Uterus (tissue), 3 donors: ENCODE measurements at regions not wholly inside any gene's neighbourhood (a gene's known extent, or its start where the extent isn't known, plus 50 kb on each side); places are given as distances from the start of the nearest gene placed in this dataset.

Experiments used
- DNase-seq, 2 donors: peaks; one replicate each; pipeline ENCODE4 v3.0.0-alpha.2; 2019 to 2020
- H3K27ac ChIP-seq, 2 donors: fragments of 200-600 bp; sonication (generic); 1 replicate in 1 of 2; 2 replicates in 1 of 2; pipeline ENCODE4 v1.5.1; 2016 to 2018
- H3K27me3 ChIP-seq, 2 donors: fragments of 200-600 bp; sonication (generic); one replicate each; pipeline ENCODE4 v1.5.1; 2018 to 2019; ENCODE audit warnings: control low read depth in 1 of 2
- H3K36me3 ChIP-seq, 2 donors: fragments of 200-600 bp; sonication (generic); one replicate each; pipeline ENCODE4 v1.5.1; 2019; ENCODE audit warnings: control low read depth in 1 of 2
- H3K4me1 ChIP-seq, 2 donors: fragments of 200-600 bp; sonication (generic); one replicate each; pipeline ENCODE4 v1.5.1; 2018 to 2019; ENCODE audit warnings: control low read depth in 1 of 2
- H3K4me3 ChIP-seq, 2 donors: fragments of 200-600 bp; sonication (generic); 1 replicate in 1 of 2; 2 replicates in 1 of 2; pipeline ENCODE4 v1.5.1; 2018 to 2019; ENCODE audit warnings: mild to moderate bottlenecking in 1 of 2
- H3K9me3 ChIP-seq, 2 donors: fragments of 200-600 bp; sonication (generic); one replicate each; pipeline ENCODE4 v1.5.1; 2019; ENCODE audit warnings: control low read depth in 1 of 2
- CTCF ChIP-seq, 4 experiments: fragments of 200-600 bp in 2 of 4; fragments of 450-650 bp in 2 of 4; sonication (generic) in 2 of 4; IDR thresholded peaks; one replicate each; pipeline ENCODE4 v1.5.1; 2016 to 2019; ENCODE audit warnings: antibody characterized with exemption in 4 of 4, mild to moderate bottlenecking in 2 of 4, moderate library complexity in 1 of 4
- POLR2A ChIP-seq, 2 donors: fragments of 450-650 bp; IDR thresholded peaks; one replicate each; pipeline ENCODE4 v1.6.1; 2016; ENCODE audit warnings: antibody characterized with exemption in 2 of 2, mild to moderate bottlenecking in 1 of 2, moderate library complexity in 1 of 2
- intact Hi-C: fragments of 100-400 bp; cut with DNase I; formaldehyde crosslinking; loops from one replicate; pipeline ENCODE4 v1.15.1; 2023; ENCODE audit warnings: low total_unique reads
- donor health status: DM: yes; HTN: yes; CAD: no.

- Histone ChIP-seq H3K36me3 (no peaks in the 10 kb centered on the region), H3K4me1 (peaks cover 0 to 13% of the 10 kb centered on the region in 2 donors), H3K27me3 (no peaks in the 10 kb centered on the region), H3K9me3 (no peaks in the 10 kb centered on the region), H3K27ac (no peak overlapping the region), H3K4me3 (no peak overlapping the region)
- intact Hi-C loops, result no loop called here
- TF ChIP-seq POLR2A (IDR thresholded peaks at IDR 0.05), result no peak
- TF ChIP-seq CTCF (IDR thresholded peaks at IDR 0.05), result no peak
- DNase-seq, result no peak
These were observed 85.4 kb upstream of the CPO start for GRCh38 chr2:206853915-206854314.

- H3K27me3 ChIP-seq, result no peaks in the 10 kb centered on the region
- H3K4me1 ChIP-seq, result peaks cover 0 to 13% of the 10 kb centered on the region in 2 donors
- no peak for DNase-seq
- no peak overlapping the region for H3K4me3 ChIP-seq
- TF ChIP-seq POLR2A (IDR thresholded peaks at IDR 0.05) (no peak), CTCF (IDR thresholded peaks at IDR 0.05) (no peak)
- peak overlapping the region; percentile 63 to 90 for H3K27ac ChIP-seq
- H3K9me3 ChIP-seq, result no peaks in the 10 kb centered on the region
- intact Hi-C loops, result no loop called here
- H3K36me3 ChIP-seq, result no peaks in the 10 kb centered on the region
These were observed 83.5 kb upstream of the CPO start for GRCh38 chr2:206855585-206856433.

- intact Hi-C loops, result no loop called here
- Histone ChIP-seq H3K9me3 (no peaks in the 10 kb centered on the region), H3K27ac (peak overlapping the region; percentile 63 to 90), H3K4me1 (peaks cover 0 to 13% of the 10 kb centered on the region in 2 donors), H3K4me3 (no peak overlapping the region), H3K27me3 (no peaks in the 10 kb centered on the region), H3K36me3 (no peaks in the 10 kb centered on the region)
- DNase-seq, result peak in 1 of 2 donors; percentile 23
- TF ChIP-seq POLR2A (IDR thresholded peaks at IDR 0.05), result no peak
- TF ChIP-seq CTCF (IDR thresholded peaks at IDR 0.05), result no peak
These were observed 82.8 kb upstream of the CPO start for GRCh38 chr2:206856513-206856912.

- DNase-seq, result no peak
- no peaks in the 10 kb centered on the region for H3K9me3 ChIP-seq
- intact Hi-C loops, result no loop called here
- H3K4me3 ChIP-seq, result no peak overlapping the region
- peaks cover 0 to 13% of the 10 kb centered on the region in 2 donors for H3K4me1 ChIP-seq
- H3K27ac ChIP-seq, result no peak overlapping the region
- no peak for TF ChIP-seq POLR2A (IDR thresholded peaks at IDR 0.05)
- no peak for TF ChIP-seq CTCF (IDR thresholded peaks at IDR 0.05)
- H3K36me3 ChIP-seq, result no peaks in the 10 kb centered on the region
- no peaks in the 10 kb centered on the region for H3K27me3 ChIP-seq
These were observed 80.5 kb upstream of the CPO start for GRCh38 chr2:206858687-206859329.

- Histone ChIP-seq H3K4me1 (peaks cover 0 to 13% of the 10 kb centered on the region in 2 donors), H3K9me3 (no peaks in the 10 kb centered on the region), H3K36me3 (no peaks in the 10 kb centered on the region), H3K27me3 (no peaks in the 10 kb centered on the region), H3K4me3 (no peak overlapping the region), H3K27ac (no peak overlapping the region)
- intact Hi-C loops, result no loop called here
- TF ChIP-seq CTCF (IDR thresholded peaks at IDR 0.05) (no peak), POLR2A (IDR thresholded peaks at IDR 0.05) (no peak)
- no peak for DNase-seq
These were observed 80.0 kb upstream of the CPO start for GRCh38 chr2:206859330-206859739.
